MM.1S (cell line): ENCODE measurements at regions not wholly inside any gene's neighbourhood (a gene's known extent, or its start where the extent isn't known, plus 50 kb on each side); places are given as distances from the start of the nearest gene placed in this dataset.

Experiments used
- DNase-seq: peaks from one replicate; pipeline ENCODE4 v3.0.0-alpha.2; 2015
- H2AFZ ChIP-seq: fragments of 300-600 bp; sonication (generic); 2 replicates; pipeline ENCODE4 v1.6.0; 2016; ENCODE audit warnings: antibody characterized with exemption, low read length
- H3F3A ChIP-seq: fragments of 300-600 bp; sonication (generic); 2 replicates; pipeline ENCODE4 v1.6.1; 2016; ENCODE audit warnings: mild to moderate bottlenecking, antibody characterized with exemption, low read length, moderate library complexity, mixed read lengths; ENCODE audit not compliant: insufficient read depth
- H3K27ac ChIP-seq: fragments of 300-600 bp; sonication (generic); 2 replicates; pipeline ENCODE4 v1.5.1; 2016; ENCODE audit warnings: mild to moderate bottlenecking, low read length
- H3K27me3 ChIP-seq: fragments of 300-600 bp; sonication (generic); replicated peaks from 2 replicates; pipeline ENCODE4 v1.6.0; 2016; ENCODE audit warnings: low read length; ENCODE audit not compliant: insufficient read depth
- H3K36me3 ChIP-seq: fragments of 300-600 bp; sonication (generic); replicated peaks from 2 replicates; pipeline ENCODE4 v1.6.1; 2016; ENCODE audit warnings: mild to moderate bottlenecking, low read length, mixed read lengths; ENCODE audit not compliant: insufficient read depth
- H3K4me1 ChIP-seq: fragments of 300-600 bp; sonication (generic); 2 replicates; pipeline ENCODE4 v1.6.1; 2016; ENCODE audit warnings: low read length, mixed read lengths
- H3K4me2 ChIP-seq: fragments of 300-600 bp; sonication (generic); 2 replicates; pipeline ENCODE4 v1.6.0; 2016; ENCODE audit warnings: low read depth, low read length
- H3K4me3 ChIP-seq: fragments of 300-600 bp; sonication (generic); 2 replicates; pipeline ENCODE4 v1.5.1; 2016; ENCODE audit warnings: low read length, mixed read lengths
- H3K79me2 ChIP-seq: fragments of 300-600 bp; sonication (generic); 2 replicates; pipeline ENCODE4 v1.6.1; 2016; ENCODE audit warnings: mixed run types, low read length, mixed read lengths
- H3K9ac ChIP-seq: fragments of 300-600 bp; sonication (generic); 2 replicates; pipeline ENCODE4 v1.6.1; 2016; ENCODE audit warnings: low read length, mixed read lengths
- H3K9me2 ChIP-seq: fragments of 300-600 bp; sonication (generic); replicated peaks from 2 replicates; pipeline ENCODE4 v1.6.1; 2016; ENCODE audit warnings: mild to moderate bottlenecking, low read length, mixed read lengths; ENCODE audit not compliant: insufficient read depth
- H3K9me3 ChIP-seq: fragments of 300-600 bp; sonication (generic); replicated peaks from 2 replicates; pipeline ENCODE4 v1.6.1; 2016; ENCODE audit warnings: mild to moderate bottlenecking, low read length, mixed read lengths; ENCODE audit not compliant: insufficient read depth
- H4K20me1 ChIP-seq: fragments of 300-600 bp; sonication (generic); 2 replicates; pipeline ENCODE4 v1.6.1; 2016; ENCODE audit warnings: mild to moderate bottlenecking, low read length, moderate library complexity, mixed read lengths; ENCODE audit not compliant: insufficient read depth
- CTCF ChIP-seq: fragments of 300-600 bp; sonication (generic); IDR thresholded peaks from 2 replicates; pipeline ENCODE4 v1.5.1; 2016; ENCODE audit warnings: antibody characterized with exemption, low read length, mixed read lengths
- EZH2 ChIP-seq: fragments of 300-600 bp; sonication (generic); optimal IDR thresholded peaks from 2 replicates; pipeline ENCODE3; 2017; ENCODE audit warnings: low read depth, mild to moderate bottlenecking, antibody characterized with exemption, low read length, mixed read lengths
- EZH2phosphoT487 ChIP-seq: fragments of 300-600 bp; sonication (generic); IDR thresholded peaks from 2 replicates; pipeline ENCODE4 v1.6.1; 2018; ENCODE audit warnings: antibody characterized with exemption, low read length

GRCh38 chr4:75211422-75211821 lies 278.5 kb downstream of the PARM1 start:
- no peak overlapping the region for H3K9ac ChIP-seq

GRCh38 chr4:75207902-75208301 lies 275.0 kb downstream of the PARM1 start:
- DNase-seq, result no peak
- no peaks in the 10 kb centered on the region for H3K36me3 ChIP-seq
- no peak overlapping the region for H3K27ac ChIP-seq
- H4K20me1 ChIP-seq, result no peaks in the 10 kb centered on the region
- no peaks in the 10 kb centered on the region for H3K79me2 ChIP-seq
- no peaks in the 10 kb centered on the region for H3K4me1 ChIP-seq
- H3K27me3 ChIP-seq, result no peaks in the 10 kb centered on the region
- no peak overlapping the region for H3K4me2 ChIP-seq
- no peak overlapping the region for H3K4me3 ChIP-seq
- H3K9me2 ChIP-seq, result no peaks in the 10 kb centered on the region
- H3K9ac ChIP-seq, result no peak overlapping the region
- H3F3A ChIP-seq, result no peaks in the 10 kb centered on the region
- H3K9me3 ChIP-seq, result no peaks in the 10 kb centered on the region
- no peak for TF ChIP-seq EZH2
- TF ChIP-seq CTCF, result no peak
- TF ChIP-seq EZH2phosphoT487, result no peak
- H2AFZ ChIP-seq, result no peak overlapping the region

More at GRCh38 chr4:75211422-75211821, 278.5 kb downstream of the PARM1 start:
- H3K36me3 ChIP-seq, result no peaks in the 10 kb centered on the region
- no peaks in the 10 kb centered on the region for H3F3A ChIP-seq
- TF ChIP-seq EZH2phosphoT487 (no peak), EZH2 (no peak), CTCF (no peak)
- H3K9me2 ChIP-seq, result no peaks in the 10 kb centered on the region
- DNase-seq, result no peak
- no peak overlapping the region for H3K4me2 ChIP-seq
- H3K9me3 ChIP-seq, result no peaks in the 10 kb centered on the region
- H2AFZ ChIP-seq, result no peak overlapping the region
- no peak overlapping the region for H3K27ac ChIP-seq
- no peak overlapping the region for H3K4me3 ChIP-seq
- H3K4me1 ChIP-seq, result no peaks in the 10 kb centered on the region
- no peaks in the 10 kb centered on the region for H3K27me3 ChIP-seq
- no peaks in the 10 kb centered on the region for H3K79me2 ChIP-seq
- no peaks in the 10 kb centered on the region for H4K20me1 ChIP-seq

GRCh38 chr4:75195111-75195510 lies 262.2 kb downstream of the PARM1 start:
- H3K4me1 ChIP-seq, result no peaks in the 10 kb centered on the region
- no peak for DNase-seq
- H3K36me3 ChIP-seq, result no peaks in the 10 kb centered on the region
- H3K4me2 ChIP-seq, result no peak overlapping the region
- H2AFZ ChIP-seq, result no peak overlapping the region
- H3K9ac ChIP-seq, result no peak overlapping the region
- H3K9me3 ChIP-seq, result no peaks in the 10 kb centered on the region
- no peak overlapping the region for H3K27ac ChIP-seq
- H4K20me1 ChIP-seq, result no peaks in the 10 kb centered on the region
- H3K79me2 ChIP-seq, result no peaks in the 10 kb centered on the region
- no peak for TF ChIP-seq CTCF
- TF ChIP-seq EZH2, result no peak
- TF ChIP-seq EZH2phosphoT487, result no peak
- no peaks in the 10 kb centered on the region for H3K9me2 ChIP-seq
- H3K4me3 ChIP-seq, result no peak overlapping the region
- H3K27me3 ChIP-seq, result no peaks in the 10 kb centered on the region
- no peaks in the 10 kb centered on the region for H3F3A ChIP-seq
